GM13977 (cell line): ENCODE measurements at regions not wholly inside any gene's neighbourhood (a gene's known extent, or its start where the extent isn't known, plus 50 kb on each side); places are given as distances from the start of the nearest gene placed in this dataset.

Experiments
- DNase-seq: peaks from one replicate; pipeline ENCODE4 v3.0.0; 2012; ENCODE audit warnings: low spot score
- in situ Hi-C: fragments of 300-500 bp; cut with MboI; formaldehyde crosslinking; loops from one replicate; pipeline ENCODE4 v1.12.0; 2022; ENCODE audit warnings: low sequenced_read_pairs, low pct_unique_long_range_greater_than_20kb, mixed read lengths, inconsistent platforms; ENCODE audit not compliant: unreplicated experiment
- TF ChIP-seq, protein P1 (sequence below): IDR thresholded peaks from 2 replicates; pipeline ENCODE4 v1.5.1; 2012; ENCODE audit warnings: mild to moderate bottlenecking, control low read depth; ENCODE audit not compliant: insufficient read depth; ENCODE audit errors: extremely low read depth, missing control alignments

GRCh38 chr11:29405305-29405704 lies 611.5 kb downstream of the KCNA4 start:
- DNase-seq, result no peak
- TF ChIP-seq, protein P1, sequence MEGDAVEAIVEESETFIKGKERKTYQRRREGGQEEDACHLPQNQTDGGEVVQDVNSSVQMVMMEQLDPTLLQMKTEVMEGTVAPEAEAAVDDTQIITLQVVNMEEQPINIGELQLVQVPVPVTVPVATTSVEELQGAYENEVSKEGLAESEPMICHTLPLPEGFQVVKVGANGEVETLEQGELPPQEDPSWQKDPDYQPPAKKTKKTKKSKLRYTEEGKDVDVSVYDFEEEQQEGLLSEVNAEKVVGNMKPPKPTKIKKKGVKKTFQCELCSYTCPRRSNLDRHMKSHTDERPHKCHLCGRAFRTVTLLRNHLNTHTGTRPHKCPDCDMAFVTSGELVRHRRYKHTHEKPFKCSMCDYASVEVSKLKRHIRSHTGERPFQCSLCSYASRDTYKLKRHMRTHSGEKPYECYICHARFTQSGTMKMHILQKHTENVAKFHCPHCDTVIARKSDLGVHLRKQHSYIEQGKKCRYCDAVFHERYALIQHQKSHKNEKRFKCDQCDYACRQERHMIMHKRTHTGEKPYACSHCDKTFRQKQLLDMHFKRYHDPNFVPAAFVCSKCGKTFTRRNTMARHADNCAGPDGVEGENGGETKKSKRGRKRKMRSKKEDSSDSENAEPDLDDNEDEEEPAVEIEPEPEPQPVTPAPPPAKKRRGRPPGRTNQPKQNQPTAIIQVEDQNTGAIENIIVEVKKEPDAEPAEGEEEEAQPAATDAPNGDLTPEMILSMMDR, result no peak
- in situ Hi-C loops, result no loop called here

- TF ChIP-seq, protein P1, result no peak
- in situ Hi-C loops, result no loop called here
- no peak for DNase-seq
Observed at GRCh38 chr11:29395555-29396072, 621.2 kb downstream of the KCNA4 start.

- in situ Hi-C loops, result no loop called here
- TF ChIP-seq, protein P1, result no peak
- no peak for DNase-seq
Observed at GRCh38 chr11:29389793-29390192, 627.0 kb downstream of the KCNA4 start.

DNA sequence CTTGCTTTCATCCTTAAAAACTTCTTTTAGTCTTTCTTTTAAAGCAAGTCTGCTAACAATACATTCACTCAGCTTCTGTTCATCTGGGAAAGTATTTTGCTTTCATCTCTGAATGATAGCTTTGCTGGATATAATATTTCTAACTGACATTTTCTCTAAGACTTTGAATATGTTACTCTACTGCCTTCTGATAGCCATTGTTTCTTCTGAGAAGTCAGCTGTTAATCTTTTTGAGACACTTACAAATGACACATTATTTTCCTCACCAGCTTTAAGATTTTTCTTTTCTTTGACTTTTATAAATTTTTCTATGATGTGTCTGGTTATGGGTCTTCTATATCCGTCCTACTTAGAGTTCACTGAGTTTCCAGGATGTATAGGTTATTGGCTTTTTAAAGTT lies 643.1 kb downstream of the KCNA4 start:
- TF ChIP-seq, protein P1, result no peak
- no peak for DNase-seq
- in situ Hi-C loops, result no loop called here

- DNase-seq, result no peak
- in situ Hi-C loops, result no loop called here
- TF ChIP-seq, protein P1, result no peak
Observed at GRCh38 chr11:29368126-29368525, 648.7 kb downstream of the KCNA4 start.

DNA sequence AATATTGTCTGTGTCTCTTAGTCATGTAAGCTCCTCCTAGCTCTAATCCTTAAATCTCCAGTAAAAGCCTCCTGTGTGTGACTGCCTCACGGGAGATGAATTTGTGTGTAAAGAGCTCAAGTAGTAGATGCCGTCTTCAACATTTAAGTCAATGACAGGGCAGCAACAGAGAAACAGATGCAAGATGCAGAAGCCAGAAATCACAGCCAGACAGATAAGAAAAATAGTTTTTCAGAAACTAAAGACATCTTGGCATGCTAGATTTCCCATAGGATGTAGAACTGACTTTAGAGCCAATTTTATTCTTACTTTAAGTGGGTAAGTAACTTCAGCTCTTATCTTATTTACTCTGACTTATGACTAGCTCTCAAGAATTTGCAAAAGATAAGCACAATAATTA lies 652.8 kb downstream of the KCNA4 start:
- in situ Hi-C loops, result no loop called here
- TF ChIP-seq, protein P1, result no peak
- DNase-seq, result no peak

GRCh38 chr11:29361369-29361768 lies 655.5 kb downstream of the KCNA4 start:
- TF ChIP-seq, protein P1, result no peak
- in situ Hi-C loops, result no loop called here
- DNase-seq, result no peak
